GM12865 (cell line): ENCODE measurements at regions not wholly inside any gene's neighbourhood (a gene's known extent, or its start where the extent isn't known, plus 50 kb on each side); places are given as distances from the start of the nearest gene placed in this dataset.
"Not testable (repeated sequence)": the region's sequence is repeated elsewhere in the genome, so short reads cannot be mapped to it uniquely, and the experiment has no call there.

Experiments
- DNase-seq: peaks from one replicate; pipeline ENCODE4 v3.0.0; 2010; ENCODE audit warnings: low read depth
- H3K4me3 ChIP-seq: 2 replicates; pipeline ENCODE4 v1.5.1; 2011; ENCODE audit warnings: mild to moderate bottlenecking, low read depth, low read length, control low read depth

DNA sequence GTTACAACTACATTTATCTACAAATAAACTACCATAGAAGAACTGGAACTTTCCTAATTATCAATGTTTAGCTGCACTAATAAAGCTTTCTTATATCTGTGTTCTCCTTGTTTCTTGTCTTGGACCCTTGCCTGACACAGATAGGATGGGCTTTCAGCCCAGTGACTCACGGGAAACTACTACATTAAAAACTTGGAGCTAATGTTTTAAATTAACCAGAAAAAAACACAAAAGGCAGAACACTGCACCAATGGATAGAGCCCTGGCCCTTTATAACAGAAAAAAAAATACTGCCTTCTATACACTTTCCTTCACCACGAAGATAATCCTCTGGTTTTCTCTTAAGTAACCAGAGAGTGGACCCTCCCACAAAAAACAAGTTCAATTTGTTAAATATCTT lies 223.9 kb downstream of the BCL2L11 start:
- not testable (repeated sequence) for H3K4me3 ChIP-seq, DNase-seq

- DNase-seq, H3K4me3 ChIP-seq: not testable (repeated sequence)
Measured at GRCh38 chr2:111345439-111345838, 224.7 kb downstream of the BCL2L11 start.

DNA sequence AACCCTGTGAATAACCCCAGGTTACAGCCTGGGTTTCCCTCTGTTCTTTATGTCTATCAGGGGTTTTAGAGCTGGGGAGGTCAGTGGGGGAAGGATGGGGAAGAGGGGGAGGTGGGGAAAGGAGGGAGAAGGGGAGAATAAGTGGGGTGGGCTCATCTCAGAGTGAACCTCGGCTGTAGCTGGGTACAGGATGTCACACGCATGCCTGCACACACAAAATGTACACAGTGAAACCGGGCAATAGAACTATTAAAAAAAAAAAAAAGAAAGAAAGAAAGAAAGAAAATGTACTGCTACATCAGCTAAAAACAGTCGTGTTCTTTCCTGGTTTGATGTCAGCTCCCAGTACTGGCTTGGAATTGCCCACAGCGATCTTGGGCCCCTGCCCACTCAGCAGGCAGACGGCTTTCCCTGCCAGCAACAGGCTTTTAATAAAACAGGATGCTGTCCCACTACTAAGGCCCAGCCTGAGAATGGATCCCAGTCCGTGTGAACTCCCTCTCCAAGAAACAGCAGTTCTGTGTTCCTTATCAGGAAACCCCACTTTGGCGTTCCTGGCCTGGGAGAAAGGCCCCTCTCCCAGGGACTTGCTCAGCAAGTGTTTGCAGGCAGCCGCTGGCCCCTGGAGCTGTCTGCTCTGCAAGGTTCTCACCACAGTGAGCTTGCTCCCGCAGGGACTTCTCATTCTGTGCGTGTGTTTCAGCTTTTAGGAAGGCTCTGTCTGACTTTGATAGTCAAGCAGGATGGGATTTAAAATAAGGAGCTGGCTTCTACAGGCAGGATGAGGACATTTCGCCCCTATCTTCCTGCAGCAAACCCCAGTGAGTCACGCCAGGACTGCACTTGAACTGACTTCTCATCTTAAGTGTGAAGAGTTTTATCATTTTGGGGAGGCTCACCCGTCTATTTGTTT lies 225.6 kb downstream of the BCL2L11 start:
- H3K4me3 ChIP-seq, DNase-seq: not testable (repeated sequence)

DNA sequence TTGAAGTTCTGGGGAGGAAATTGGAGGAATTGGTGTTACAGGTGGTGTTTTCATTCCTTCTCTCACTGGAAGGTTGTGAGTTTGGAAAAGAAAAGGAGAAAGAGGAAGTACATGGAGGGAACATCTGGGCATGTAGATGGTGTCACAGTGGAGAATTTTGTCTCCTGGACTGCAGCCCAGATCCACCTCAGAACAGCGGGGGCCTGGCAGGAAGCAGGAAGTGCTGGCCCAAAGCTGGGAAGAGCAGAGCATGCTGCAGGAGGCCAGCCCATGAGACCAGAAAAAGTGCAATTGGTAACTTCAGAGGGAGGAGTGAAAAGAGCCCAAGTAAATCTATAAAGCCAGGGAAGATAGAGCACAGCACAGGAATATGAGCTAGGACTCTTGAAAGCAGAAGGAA lies 227.0 kb downstream of the BCL2L11 start:
- DNase-seq, H3K4me3 ChIP-seq: not testable (repeated sequence)

DNA sequence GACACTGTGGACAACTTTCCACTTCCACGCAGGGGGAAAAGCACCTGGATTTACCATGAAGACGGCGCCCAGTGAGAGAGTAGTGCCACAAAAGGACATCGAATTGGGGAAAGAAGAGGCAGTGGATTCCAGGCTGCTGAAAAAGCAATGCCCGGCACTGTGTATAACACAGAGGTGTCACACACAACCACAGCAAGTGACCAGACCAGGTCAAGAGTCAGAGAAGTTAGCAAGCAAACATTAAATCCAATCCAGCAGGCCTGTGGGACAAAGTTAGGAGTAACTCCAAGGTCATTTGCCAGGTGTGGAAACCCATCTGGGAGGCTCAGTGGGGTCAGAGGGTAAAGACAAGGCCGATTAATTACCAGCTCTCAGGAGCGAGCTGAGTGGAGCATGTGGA lies 227.6 kb downstream of the BCL2L11 start:
- DNase-seq = not testable (repeated sequence)

GRCh38 chr2:111355022-111355817 lies 234.5 kb downstream of the BCL2L11 start:
- not testable (repeated sequence) for DNase-seq, H3K4me3 ChIP-seq

More for the DNA sequence above, 227.6 kb downstream of the BCL2L11 start:
- H3K4me3 ChIP-seq = not testable (repeated sequence)

GRCh38 chr2:111355823-111356511 lies 235.3 kb downstream of the BCL2L11 start:
- not testable (repeated sequence) for DNase-seq, H3K4me3 ChIP-seq

- H3K4me3 ChIP-seq, DNase-seq: not testable (repeated sequence)
Measured at GRCh38 chr2:111356512-111357031, 235.9 kb downstream of the BCL2L11 start.

GRCh38 chr2:111365986-111366640 lies 245.4 kb downstream of the BCL2L11 start:
- not testable (repeated sequence) for DNase-seq, H3K4me3 ChIP-seq

- DNase-seq, H3K4me3 ChIP-seq: not testable (repeated sequence)
Measured at GRCh38 chr2:111366641-111367029, 245.9 kb downstream of the BCL2L11 start.

- H3K4me3 ChIP-seq, DNase-seq: not testable (repeated sequence)
Measured at GRCh38 chr2:111367080-111367479, 246.4 kb downstream of the BCL2L11 start.

DNA sequence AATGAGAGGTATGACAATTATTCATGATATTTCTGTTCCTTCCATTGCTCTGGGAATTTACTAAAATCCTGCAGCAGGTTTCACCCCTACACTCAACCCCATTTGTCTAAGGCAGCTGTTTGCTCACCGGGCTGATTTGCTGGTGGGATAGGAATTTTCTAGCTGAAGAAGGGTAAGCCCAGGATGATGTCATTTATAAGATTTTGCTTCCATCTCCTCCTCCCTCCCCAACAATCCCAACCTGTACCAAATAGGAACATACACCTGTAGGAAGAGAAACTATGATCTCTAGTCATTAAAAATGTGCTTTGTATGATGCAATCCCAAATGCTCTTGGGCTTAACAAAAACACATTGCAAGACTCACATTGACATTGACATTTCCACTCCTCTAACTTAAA lies 247.2 kb downstream of the BCL2L11 start:
- DNase-seq, H3K4me3 ChIP-seq: not testable (repeated sequence)

DNA sequence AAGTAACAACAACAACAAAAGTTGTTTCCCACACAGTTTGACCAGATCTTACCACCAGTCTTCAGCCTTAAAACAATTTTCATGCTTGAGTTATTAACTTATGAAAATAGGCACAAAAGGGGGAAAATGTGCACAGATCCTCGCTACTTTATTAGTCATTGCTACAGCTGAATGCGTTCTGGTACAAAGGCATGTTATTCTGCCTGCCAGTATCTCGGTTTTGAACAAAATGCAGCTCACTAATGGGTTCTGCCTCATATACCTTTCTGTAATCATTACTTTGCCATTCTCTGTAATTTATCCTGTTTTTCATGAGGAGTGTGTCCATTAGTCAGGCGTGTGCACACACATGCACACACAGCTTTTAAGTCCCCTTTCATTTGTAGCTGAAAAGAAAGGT lies 247.6 kb downstream of the BCL2L11 start:
- not testable (repeated sequence) for DNase-seq, H3K4me3 ChIP-seq

DNA sequence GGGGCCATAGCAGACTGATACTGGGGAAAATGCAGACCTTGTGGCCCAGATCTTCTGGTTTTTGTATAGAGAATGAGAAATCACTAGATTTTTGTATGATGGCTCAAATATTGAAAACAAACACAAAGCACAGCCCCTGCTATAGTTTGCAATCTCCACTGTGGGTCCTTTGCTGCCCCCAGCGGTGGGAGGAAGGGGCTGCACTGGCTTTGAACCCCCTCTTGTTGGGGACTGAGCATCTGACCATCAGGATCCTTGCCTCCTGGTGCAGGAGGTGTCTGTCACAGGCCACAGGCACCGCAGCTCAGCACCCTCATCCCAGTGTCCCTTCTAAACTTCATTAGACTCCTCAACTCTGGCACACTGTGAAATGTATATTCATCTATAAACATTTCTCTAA lies 252.3 kb downstream of the BCL2L11 start:
- not testable (repeated sequence) for H3K4me3 ChIP-seq, DNase-seq

GRCh38 chr2:111373989-111374388 lies 253.3 kb downstream of the BCL2L11 start:
- not testable (repeated sequence) for DNase-seq, H3K4me3 ChIP-seq

DNA sequence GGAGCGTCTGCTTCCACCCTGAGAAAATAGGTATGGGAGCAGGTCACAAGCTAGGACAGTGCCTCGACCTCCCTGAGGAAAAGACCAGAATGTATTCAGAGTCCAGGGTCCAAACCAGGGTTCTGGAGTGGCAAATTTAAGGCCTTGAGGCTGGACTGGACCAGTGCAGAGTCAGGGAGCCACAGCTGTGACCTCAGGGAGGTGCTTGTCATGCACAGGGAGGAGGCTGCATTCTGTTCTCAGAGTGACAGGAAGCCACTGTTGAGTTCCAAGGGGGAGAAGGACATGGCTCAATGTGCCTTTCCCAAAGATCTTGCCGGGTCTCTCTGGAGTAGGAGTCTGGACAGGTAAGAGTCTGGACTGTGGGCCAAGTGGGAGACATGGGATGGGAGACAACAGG lies 254.0 kb downstream of the BCL2L11 start:
- not testable (repeated sequence) for H3K4me3 ChIP-seq, DNase-seq

- not testable (repeated sequence) for H3K4me3 ChIP-seq, DNase-seq
Measured at GRCh38 chr2:111375320-111375883, 254.7 kb downstream of the BCL2L11 start.

GRCh38 chr2:111376272-111376970 lies 255.7 kb downstream of the BCL2L11 start:
- DNase-seq, H3K4me3 ChIP-seq: not testable (repeated sequence)
